ENCODE measurements at regions not wholly inside any gene's neighbourhood (a gene's known extent, or its start where the extent isn't known, plus 50 kb on each side); places are given as distances from the start of the nearest gene placed in this dataset.
"Not testable (repeated sequence)": the region's sequence is repeated elsewhere in the genome, so short reads cannot be mapped to it uniquely, and the experiment has no call there.

DNA sequence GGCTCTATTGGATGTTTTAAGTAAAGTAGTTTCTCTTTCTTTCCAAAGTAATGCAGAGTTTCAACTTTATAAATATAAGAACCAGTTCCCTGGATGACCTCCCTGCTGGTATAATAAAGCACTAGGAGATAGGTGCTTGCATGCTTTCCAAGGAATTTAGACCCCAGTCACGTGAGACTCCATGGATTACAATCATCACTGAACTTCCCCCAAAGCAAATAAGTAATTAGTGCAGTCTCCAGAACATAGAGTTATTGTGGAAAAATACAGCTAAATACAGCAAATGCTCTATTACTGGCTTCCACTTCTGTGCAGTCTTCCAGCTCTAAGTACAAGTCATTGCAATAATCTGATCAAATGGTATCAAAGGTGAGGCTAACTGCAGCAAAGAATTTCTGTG lies 220.2 kb upstream of the STEAP1 start:
- DNase-seq: no peak

DNA sequence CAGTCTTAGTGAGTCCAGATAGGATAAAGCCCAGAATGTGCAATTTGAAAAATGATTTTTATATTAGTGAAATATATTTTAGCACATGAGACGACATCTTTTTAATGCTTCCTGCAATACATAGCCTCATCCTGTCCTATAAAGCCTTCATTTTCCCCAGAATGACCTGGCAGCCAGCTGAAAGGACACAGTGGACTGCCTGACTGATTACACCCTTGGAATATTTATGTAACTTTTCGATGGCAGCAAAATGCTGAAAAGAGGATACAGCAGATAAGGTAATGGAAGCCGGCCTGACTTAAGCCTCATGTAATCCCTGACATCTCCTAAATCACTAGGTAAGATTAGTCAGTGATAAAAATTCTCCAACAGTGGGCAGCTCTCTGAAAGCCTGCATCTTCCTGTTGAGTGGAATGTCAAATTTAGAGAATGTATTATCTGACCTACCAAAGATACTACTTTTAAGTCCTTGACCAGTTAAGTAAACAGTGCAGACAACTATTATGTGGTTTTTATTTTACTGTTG lies 210.7 kb upstream of the STEAP1 start:
- DNase-seq: no peak

DNA sequence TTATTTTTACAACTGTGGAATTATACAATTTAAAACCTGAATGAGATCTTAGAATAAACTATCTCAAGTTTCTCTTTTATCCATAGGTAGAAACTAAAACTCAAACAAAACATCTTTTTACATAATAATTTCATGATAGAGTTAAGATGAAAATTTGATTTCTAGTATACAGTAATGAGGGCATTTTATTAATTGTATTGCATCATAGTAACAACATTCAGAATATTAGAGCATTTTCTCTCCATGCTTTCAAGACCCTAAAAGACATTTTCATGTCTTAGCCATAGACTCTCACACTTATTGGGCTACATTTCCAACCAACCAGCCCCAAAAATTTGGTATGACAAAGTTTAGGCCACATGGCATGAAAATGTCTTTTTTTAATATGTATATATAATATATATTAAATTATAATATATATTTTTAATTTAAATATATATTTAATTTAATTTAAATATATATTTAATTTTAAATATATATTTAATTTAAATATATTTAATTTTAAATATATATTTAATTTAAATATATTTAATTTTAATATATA lies 195.7 kb upstream of the STEAP1 start:
- no peak for DNase-seq

DNA sequence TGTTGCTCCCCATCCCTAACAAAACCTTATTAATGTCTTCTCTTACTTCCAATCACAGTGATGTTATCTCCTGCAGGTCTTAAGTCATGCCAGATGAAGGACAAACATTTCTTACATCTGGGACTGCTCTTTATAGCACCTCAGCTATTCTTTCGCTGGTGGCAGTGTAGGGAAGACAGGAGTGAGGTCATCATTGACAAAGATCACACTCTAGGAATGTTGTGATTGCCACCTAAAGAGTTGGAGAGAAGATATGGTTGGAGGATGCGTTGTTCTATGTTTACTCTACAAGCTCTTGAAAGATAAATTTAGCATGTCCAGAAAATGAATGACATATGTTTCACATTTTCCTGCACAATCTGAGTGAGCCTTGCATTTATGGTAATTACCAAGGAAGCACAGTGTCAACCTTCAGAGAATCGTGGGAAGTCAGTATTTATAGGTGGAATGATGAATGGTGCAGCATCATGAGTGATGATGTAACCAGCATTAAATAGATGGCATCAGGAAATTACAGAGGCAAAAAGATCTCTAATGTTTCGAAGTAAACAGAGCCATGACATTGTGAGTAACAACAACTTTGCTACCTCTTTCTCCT lies 188.1 kb upstream of the STEAP1 start:
- DNase-seq: no peak

DNA sequence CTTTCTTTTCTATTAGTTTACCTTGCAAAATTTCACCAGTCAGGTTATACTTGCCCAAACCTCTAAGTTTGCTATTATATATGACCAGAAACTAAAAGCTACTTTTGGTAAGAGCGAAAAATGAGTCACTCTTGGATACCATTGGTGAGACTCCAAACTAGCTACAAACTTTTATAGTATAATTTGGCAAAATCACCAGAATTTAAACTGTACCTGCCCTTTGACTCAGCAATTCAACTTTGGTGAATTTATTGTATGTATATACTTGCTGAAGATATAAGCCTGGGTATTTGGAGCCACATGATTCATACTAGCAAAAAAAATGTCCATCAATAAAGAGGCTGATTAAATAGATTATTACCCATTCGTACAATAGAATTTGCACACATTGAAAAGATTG lies 178.7 kb upstream of the STEAP1 start:
- DNase-seq: no peak

DNA sequence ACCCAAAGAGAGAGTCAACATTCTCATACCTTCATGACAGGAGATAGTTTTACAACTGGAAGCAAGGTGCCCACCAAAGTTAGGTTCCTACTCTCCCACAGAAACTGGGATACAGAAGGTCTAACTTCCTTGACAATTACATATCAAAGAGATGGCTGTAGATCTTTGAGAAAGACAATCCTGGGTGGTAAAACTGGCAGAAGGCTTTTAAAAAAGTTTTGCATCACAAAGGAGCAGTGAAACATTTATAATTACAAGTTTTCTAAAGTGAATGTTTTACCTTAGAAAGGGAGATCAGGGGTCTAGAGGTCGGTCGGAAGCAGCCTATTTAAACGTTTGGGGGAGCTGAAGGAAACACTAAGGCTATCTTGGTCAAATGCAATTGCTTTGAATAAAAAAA lies 166.6 kb upstream of the STEAP1 start:
- no peak for DNase-seq

DNA sequence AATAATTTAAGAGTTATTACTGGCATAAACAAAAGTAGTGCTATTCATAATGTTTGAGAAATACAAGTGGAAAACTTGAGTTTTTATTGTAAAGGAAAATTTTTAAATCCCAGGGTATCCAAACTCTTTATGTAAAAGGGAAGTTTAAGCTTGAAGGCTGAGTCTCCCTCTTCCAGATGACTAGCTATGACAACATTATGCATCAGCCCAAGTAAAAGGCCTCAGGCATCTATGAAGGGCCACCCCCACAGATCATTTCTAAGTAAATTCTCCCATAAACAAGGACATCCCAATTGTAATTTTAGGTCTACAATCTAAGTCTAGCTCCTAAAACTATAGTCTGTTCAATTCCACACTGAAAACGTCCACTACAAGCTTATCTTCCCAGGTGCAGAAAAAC lies 166.2 kb upstream of the STEAP1 start:
- no peak for DNase-seq

DNA sequence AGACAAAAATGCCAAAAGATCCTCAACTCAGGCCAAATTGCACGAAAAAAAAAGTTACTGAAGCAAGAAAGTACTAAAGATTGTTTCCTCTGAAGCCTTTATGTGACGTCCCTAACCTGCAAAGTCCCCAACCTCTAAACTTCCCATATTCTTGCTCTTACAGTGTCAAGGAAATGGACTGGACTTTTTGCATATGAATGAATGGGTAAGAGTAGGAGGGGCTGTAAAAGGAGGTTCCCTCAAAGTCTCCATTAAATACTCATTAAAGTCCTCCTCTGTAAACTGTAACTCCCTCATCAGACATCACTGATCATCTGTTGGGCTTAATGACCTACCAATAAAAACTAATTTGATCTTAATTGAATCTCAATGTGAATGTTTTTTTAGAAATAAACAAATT lies 164.8 kb upstream of the STEAP1 start:
- no peak for DNase-seq

DNA sequence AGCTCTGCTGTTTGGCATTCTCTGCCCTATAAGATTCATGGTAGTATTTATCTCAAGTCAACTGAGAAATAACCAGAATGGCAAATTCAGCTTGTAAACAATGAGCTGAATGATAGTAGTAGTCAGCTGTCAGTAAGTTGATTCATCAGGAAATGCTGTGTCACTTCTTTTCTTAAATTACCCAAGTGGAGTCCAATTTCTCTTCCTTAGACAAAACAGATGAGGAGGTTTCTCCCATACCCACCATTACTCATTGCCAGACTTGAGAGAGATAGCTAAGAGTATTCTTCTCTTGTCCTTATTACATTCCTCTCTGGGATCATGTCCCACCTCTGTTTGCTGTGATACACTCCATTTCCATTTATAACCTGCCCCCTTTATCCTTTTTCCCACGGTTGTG lies 159.8 kb upstream of the STEAP1 start:
- DNase-seq: no peak

DNA sequence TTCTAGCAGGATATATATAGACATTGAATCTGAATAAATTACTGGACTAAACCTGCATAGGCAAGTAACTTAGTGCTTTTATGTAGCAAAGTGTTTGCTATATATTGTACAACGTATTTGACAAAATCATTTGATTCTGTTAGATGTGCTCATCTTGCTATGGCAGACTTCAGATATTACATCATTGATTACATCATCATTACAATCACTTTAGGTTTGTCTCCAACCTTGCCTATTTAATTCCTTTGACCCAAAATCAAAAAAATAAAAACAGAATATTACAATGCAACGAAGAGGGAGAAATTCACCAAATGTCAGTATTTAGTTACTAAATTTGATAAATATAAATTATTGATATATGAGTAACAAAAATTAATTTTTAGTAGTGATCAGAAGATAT lies 155.7 kb upstream of the STEAP1 start:
- no peak for DNase-seq

DNA sequence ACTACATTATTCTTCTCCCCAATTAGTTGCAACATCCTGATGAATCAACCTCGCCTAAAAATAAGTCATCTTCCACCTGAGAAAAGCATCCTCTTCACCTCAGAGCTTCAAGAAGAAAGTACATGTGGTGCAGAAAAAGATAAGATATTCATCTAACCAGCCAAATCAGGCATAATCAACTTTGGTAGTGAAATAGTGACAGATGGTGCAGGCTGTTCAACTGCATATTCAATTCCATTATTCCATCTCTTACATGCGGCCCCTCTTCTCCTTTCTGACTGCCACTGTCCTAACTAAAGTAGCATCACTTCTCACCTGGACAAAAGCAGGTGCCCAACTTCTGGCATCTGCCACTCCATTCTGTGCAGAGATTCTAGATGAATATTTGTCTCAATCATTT lies 148.4 kb upstream of the STEAP1 start:
- no peak for DNase-seq

DNA sequence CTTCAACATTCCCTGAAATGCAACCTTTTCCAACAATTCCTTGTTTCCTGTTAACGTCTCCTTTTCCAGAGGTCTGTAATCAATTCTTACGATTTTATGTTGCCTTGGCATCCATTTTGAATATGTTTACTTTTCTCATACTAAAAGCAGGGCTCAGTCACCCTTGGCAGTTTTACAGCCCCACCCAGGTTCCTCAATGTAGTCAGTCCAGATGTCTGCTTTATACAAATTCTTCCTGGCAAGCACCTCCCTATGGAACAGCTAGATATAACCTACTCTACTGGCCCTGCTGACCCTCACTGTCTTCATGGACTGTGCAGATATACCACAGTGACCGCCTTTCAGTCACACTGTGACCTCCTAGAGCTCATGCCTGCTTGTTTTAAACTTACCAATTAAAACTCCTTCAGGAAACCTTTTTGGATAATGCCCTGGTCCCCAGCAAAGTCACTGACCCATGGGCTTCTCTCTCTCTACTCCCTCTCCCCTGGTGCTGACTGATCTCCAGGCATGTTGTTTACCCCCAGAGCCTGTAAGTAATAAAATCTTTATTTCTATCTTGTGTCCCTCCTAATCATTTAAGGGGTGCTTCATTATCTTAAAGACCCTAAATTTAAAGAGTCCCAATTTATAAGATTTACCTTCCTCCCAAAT lies 147.1 kb upstream of the STEAP1 start:
- DNase-seq: no peak

DNA sequence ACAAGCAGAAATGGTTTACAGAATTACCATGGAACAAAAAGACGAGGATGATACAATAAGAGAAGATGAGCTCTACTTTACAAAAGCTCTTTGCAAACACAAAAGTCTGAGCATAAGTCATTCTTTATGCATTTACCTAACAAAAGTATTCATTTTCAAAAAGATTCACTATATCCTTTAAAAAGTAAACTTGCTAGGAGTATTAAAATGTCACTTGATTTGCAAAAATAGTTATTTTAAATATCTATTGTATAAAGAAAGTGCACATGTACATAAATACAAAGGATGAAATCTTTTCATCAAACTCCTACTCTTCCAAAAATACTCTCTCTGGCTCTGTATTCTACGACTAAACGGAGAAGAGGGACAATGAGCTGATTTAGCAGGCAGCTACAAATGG lies 146.4 kb upstream of the STEAP1 start:
- no peak for DNase-seq

DNA sequence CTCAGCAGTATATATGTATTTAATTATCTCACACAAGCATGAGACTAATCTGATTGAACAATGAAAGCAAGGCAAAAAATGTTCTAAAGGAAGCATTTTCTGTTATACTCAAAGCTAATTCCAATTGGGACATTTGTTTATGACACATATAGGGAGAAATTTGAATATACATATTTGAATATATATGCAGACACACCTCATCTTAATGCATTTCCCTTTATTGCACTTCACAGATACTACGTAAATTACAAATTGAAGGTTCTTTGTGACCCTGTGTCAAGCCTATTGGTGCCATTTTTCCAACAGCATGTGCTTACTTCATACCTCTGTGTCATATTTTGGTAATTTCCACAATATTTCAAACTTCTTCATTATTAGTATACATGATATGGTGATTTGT lies 132.1 kb upstream of the STEAP1 start:
- no peak for DNase-seq

DNA sequence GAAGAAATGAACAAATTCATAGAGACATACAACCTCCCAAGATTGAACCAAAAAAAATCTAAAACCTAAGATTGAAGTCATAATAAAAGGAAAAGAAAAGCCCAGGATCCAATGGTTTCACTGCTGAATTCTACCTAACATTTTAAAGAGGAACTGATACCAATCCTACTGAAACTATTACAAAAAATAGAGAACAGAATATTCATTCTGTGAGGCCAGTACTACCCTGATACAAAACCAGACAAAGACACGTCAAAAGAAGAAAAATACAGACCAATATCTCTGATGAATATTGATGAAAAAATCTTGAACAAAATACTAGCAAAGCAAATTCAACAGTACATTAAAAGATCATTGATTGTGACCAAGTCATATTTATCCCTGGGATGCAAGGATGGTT lies 128.5 kb upstream of the STEAP1 start:
- no peak for DNase-seq

DNA sequence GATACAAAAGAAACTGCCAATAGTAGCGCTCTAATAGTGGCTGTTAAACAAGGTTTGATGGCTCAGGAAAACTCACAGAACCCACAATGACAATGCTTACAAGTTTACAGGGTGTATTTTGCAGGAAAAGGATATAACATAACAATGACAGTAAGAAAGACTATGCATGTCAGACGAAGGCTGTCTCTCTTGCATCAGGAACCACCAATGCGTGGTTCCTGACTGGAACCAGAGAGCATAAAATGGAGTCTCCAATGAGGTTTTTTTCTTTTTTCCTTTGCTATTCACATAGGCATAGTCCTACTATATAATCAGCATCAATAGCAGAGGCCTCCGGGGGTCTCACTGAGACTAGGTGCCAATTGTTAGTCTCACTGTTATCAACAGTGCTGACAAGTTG lies 120.4 kb upstream of the STEAP1 start:
- no peak for DNase-seq

DNA sequence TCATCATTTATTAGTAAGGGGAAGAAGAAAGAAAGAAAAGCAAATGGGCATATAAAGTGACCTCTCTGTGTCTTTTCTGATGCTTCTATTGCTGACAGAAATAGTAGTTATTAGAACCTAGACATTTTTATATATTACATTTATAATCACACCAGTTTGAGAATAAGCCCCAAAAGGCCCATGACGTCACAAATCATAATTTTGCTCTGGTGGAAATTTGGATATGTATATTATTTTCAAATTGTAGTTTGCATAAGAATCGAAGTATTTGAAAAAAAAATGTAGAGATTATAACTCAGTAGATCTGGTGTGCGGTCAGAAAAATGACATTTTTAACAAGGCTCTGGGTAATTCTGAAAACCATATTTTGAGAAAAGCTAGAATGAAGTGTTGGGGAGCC lies 101.2 kb upstream of the STEAP1 start:
- no peak for DNase-seq

DNA sequence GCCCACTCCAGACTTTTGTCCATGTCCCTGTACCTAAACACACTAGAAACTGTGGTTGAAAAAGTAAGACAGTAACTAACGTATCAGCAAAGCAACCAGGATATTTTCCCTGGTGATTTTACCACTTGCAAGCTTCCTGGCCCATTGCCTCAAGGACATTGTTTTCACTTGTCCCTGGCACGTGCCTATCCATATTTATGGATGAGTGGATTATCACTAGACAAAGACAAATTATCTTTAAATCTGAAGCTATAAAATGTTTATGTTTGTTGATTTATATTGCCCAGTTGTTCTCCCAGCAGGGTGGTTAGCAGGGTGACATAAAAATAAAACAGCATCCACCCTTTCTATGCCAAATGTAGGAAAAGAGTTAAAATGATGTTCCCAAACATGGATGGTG lies 93.2 kb upstream of the STEAP1 start:
- no peak for DNase-seq

DNA sequence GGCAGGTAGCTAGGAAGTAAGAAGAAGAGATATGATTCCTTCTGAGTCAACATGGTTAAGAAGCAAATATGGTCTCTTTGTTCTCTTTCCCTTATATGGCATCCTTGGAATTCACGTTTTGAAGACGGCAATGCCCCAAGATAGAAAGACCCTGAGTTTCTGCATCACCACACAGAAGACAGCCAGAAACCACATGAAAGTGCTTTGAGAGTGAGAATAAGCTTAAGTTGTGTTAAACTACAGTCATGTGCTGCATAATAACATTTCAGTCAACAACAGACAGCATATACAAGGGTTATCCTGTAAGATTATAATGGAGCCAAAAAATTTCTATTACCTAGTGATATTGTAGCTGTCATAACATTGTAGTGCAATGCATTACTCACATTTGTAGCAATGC lies 89.9 kb upstream of the STEAP1 start:
- DNase-seq: no peak

DNA sequence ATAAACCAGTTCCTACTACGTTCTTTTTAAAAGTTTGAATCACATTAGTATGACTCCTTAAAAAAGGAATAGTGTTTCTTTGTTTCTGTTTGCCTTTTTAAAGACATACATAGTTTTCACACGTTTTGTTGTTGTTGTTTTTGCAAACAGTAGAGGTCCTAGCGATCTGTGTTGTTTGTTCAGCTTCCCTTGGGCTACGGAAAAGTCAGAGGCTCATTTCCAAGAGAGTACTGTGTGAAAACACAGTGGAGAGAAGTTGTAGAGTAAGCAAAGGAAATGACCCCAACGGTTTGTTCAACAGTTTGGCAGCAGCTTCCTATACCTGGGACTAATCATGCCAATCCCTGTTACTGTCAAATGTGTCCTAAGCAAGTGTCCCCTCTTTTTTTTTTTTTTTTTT lies 87.1 kb upstream of the STEAP1 start:
- DNase-seq: no peak

DNA sequence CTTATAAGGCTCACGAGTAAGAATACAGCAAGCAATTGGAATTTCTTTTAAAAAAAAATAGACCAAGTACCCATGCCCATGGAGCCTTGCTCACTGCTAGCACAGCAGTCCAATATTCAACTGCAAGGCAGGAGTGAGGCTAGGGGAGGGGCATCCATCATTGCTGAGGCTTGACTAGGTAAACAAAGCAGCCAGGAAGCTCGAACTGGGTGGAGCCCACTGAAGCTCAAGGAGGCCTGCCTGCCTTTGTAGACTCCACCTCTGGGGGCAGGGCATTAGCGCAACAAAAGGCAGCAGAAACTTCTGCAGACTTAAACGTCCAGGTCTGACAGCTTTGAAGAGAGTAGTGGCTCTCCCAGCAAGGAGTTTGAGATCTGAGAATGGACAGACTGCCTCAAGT lies 84.0 kb upstream of the STEAP1 start:
- not testable (repeated sequence) for DNase-seq

DNA sequence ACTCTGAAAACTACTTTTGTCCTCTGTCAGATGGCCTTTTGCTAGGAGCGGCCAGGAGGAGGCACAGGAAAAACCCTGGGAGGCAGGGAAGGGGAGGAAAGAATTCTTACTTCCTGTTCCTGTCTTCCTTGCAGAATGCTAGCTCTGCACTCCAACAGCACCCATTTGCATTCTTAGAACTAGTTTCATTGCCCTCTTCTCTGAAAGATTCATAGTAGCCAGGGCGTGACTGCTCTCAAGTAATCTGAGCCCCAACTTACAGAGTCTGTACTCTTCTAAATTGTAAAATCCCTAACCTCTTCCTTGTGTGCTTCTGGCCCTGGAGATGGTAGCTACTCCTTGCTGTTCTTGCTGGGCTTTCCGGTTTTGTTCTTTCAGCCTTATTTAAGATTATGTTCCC lies 75.3 kb upstream of the STEAP1 start:
- no peak for DNase-seq

DNA sequence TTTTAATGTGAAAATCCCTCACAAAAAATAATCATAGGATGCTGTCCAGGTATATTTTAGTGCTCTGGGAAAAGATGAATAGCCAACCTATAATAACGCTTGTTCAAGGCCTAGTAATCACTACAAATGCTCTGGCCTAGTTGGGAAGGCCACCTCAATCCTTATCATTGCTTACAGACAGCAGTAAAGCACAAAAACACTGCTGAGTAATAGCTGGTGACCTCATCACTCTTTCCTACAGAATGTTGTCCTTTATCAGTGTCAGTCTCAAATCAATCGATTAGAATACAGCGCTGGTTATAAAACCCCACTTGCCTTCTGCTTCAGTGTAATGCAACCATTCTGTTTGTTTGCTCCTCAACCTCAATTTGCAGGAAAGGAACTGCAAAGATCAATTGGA lies 72.6 kb upstream of the STEAP1 start:
- DNase-seq: no peak

DNA sequence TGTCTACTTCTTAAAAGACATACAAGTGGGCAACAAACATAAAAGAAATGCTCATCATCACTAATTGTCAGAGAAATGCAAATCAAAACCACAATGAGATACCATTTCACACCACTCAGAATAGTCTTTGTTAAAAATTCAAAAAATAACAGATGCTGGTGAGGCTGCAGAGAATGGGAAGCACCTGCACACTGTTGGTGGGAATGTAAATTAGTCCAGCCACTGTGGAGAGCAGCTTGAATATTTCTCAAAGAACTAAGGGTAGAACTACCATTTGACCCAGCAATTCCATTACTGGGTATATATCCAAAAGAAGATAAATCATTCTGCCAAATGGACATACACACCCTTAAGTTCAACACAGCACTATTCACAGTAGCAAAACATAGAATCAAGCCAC lies 61.8 kb upstream of the STEAP1 start:
- DNase-seq: no peak

DNA sequence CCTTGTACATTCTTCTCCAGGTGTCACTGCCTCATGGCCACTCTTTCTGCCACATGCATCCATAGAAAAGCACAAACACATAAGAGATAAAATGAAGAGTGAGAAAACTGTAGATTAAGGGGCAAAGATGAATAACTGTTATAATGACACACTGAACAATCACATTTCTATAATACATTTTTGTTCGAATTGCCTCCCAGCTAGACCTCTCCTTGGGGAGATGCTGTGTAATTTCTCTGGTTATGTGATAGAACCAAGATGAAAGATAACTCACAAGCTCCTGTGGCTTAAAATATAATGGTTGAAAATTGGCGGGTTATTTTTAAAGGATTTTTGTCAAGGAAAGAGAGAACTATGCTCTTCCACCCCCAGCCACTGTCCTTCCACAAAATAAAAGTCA lies 60.2 kb upstream of the STEAP1 start:
- no peak for DNase-seq

All from CD4-positive, alpha-beta T cell treated with Interleukin-6 for 4 hours (primary cell).